Parathyroid adenoma (tissue), 2 donors: ENCODE measurements at regions not wholly inside any gene's neighbourhood (a gene's known extent, or its start where the extent isn't known, plus 50 kb on each side); places are given as distances from the start of the nearest gene placed in this dataset.

Experiments
- H2AFZ ChIP-seq: fragments of 300-600 bp; sonication (generic); one replicate; pipeline ENCODE4 v1.7.0; 2017; ENCODE audit warnings: antibody characterized with exemption, mild to moderate bottlenecking
- H3K27ac ChIP-seq: fragments of 300-600 bp; sonication (generic); one replicate; pipeline ENCODE4 v1.7.0; 2017
- H3K27me3 ChIP-seq: fragments of 300-600 bp; sonication (generic); one replicate; pipeline ENCODE4 v1.7.0; 2017; ENCODE audit warnings: low read length; ENCODE audit not compliant: control insufficient read depth, insufficient read depth
- H3K36me3 ChIP-seq: fragments of 300-600 bp; sonication (generic); one replicate; pipeline ENCODE4 v1.7.0; 2017; ENCODE audit warnings: low read length; ENCODE audit not compliant: control insufficient read depth, insufficient read depth
- H3K4me1 ChIP-seq: fragments of 300-600 bp; sonication (generic); one replicate; pipeline ENCODE4 v1.7.0; 2017; ENCODE audit warnings: control low read depth
- H3K4me2 ChIP-seq: fragments of 300-600 bp; sonication (generic); one replicate; pipeline ENCODE4 v1.7.0; 2017; ENCODE audit warnings: low read length
- H3K4me3 ChIP-seq: fragments of 300-600 bp; sonication (generic); one replicate; pipeline ENCODE4 v1.7.0; 2017; ENCODE audit warnings: low read depth, low read length
- H3K79me2 ChIP-seq: fragments of 300-600 bp; sonication (generic); one replicate; pipeline ENCODE4 v1.7.0; 2017; ENCODE audit warnings: control low read depth
- H3K9ac ChIP-seq: fragments of 300-600 bp; sonication (generic); one replicate; pipeline ENCODE4 v1.7.0; 2017; ENCODE audit warnings: mild to moderate bottlenecking
- H3K9me3 ChIP-seq: fragments of 300-600 bp; sonication (generic); one replicate; pipeline ENCODE4 v1.7.0; 2017; ENCODE audit warnings: low read length; ENCODE audit not compliant: control insufficient read depth
- CTCF ChIP-seq: fragments of 300-600 bp; sonication (generic); IDR thresholded peaks from one replicate; pipeline ENCODE4 v1.7.0; 2017; ENCODE audit warnings: antibody characterized with exemption, mild to moderate bottlenecking
- donor health status: primary hyperparathyroidism.

- no peaks in the 10 kb centered on the region for H3K36me3 ChIP-seq
- H3K79me2 ChIP-seq = no peaks in the 10 kb centered on the region
- H2AFZ ChIP-seq = no peak overlapping the region
- H3K4me2 ChIP-seq = no peak overlapping the region
- no peaks in the 10 kb centered on the region for H3K27me3 ChIP-seq
- no peak for TF ChIP-seq CTCF
- H3K9me3 ChIP-seq = no peaks in the 10 kb centered on the region
- no peak overlapping the region for H3K9ac ChIP-seq
- H3K4me1 ChIP-seq = peaks cover 31% of the 10 kb centered on the region
- no peak overlapping the region for H3K4me3 ChIP-seq
- peak overlapping the region; percentile 62 for H3K27ac ChIP-seq
Measured at GRCh38 chr2:119064567-119064966, 94.0 kb downstream of the C1QL2 start.

GRCh38 chr2:119063177-119063576 lies 95.4 kb downstream of the C1QL2 start:
- Histone ChIP-seq H2AFZ (peak overlapping the region; percentile 30), H3K9me3 (no peaks in the 10 kb centered on the region), H3K4me3 (no peak overlapping the region), H3K4me1 (peaks cover 31% of the 10 kb centered on the region), H3K9ac (no peak overlapping the region), H3K79me2 (no peaks in the 10 kb centered on the region), H3K27ac (peak overlapping the region; percentile 62), H3K27me3 (no peaks in the 10 kb centered on the region), H3K36me3 (no peaks in the 10 kb centered on the region), H3K4me2 (no peak overlapping the region)
- TF ChIP-seq CTCF = no peak

- H3K4me2 ChIP-seq = no peak overlapping the region
- H3K36me3 ChIP-seq = no peaks in the 10 kb centered on the region
- no peak overlapping the region for H3K9ac ChIP-seq
- H3K79me2 ChIP-seq = no peaks in the 10 kb centered on the region
- no peaks in the 10 kb centered on the region for H3K9me3 ChIP-seq
- H3K4me1 ChIP-seq = peaks cover 31% of the 10 kb centered on the region
- TF ChIP-seq CTCF = no peak
- H3K27me3 ChIP-seq = no peaks in the 10 kb centered on the region
- peak overlapping the region; percentile 62 for H3K27ac ChIP-seq
- H2AFZ ChIP-seq = peak overlapping the region; percentile 25
- H3K4me3 ChIP-seq = no peak overlapping the region
Measured at GRCh38 chr2:119062652-119063051, 95.9 kb downstream of the C1QL2 start.

- Histone ChIP-seq H3K4me2 (no peak overlapping the region), H2AFZ (peak overlapping the region; percentile 25), H3K9ac (no peak overlapping the region), H3K9me3 (no peaks in the 10 kb centered on the region), H3K4me1 (peaks cover 31% of the 10 kb centered on the region), H3K4me3 (no peak overlapping the region), H3K27me3 (no peaks in the 10 kb centered on the region), H3K36me3 (no peaks in the 10 kb centered on the region), H3K27ac (peak overlapping the region; percentile 62), H3K79me2 (no peaks in the 10 kb centered on the region)
- TF ChIP-seq CTCF = no peak
Measured at GRCh38 chr2:119062179-119062578, 96.4 kb downstream of the C1QL2 start.

GRCh38 chr2:119059940-119060339 lies 98.6 kb downstream of the C1QL2 start:
- no peak for TF ChIP-seq CTCF
- no peaks in the 10 kb centered on the region for H3K9me3 ChIP-seq
- no peaks in the 10 kb centered on the region for H3K79me2 ChIP-seq
- H3K4me3 ChIP-seq = no peak overlapping the region
- no peaks in the 10 kb centered on the region for H3K27me3 ChIP-seq
- no peak overlapping the region for H3K27ac ChIP-seq
- no peak overlapping the region for H3K9ac ChIP-seq
- no peak overlapping the region for H2AFZ ChIP-seq
- no peak overlapping the region for H3K4me2 ChIP-seq
- H3K36me3 ChIP-seq = no peaks in the 10 kb centered on the region
- H3K4me1 ChIP-seq = peaks cover 27% of the 10 kb centered on the region
